Fibroblast of the conjunctiva (primary cell): ENCODE measurements at regions not wholly inside any gene's neighbourhood (a gene's known extent, or its start where the extent isn't known, plus 50 kb on each side); places are given as distances from the start of the nearest gene placed in this dataset.

Experiments used
- DNase-seq: peaks from one replicate; pipeline ENCODE4 v3.0.0-alpha.2; 2010; ENCODE audit warnings: low read depth

DNA sequence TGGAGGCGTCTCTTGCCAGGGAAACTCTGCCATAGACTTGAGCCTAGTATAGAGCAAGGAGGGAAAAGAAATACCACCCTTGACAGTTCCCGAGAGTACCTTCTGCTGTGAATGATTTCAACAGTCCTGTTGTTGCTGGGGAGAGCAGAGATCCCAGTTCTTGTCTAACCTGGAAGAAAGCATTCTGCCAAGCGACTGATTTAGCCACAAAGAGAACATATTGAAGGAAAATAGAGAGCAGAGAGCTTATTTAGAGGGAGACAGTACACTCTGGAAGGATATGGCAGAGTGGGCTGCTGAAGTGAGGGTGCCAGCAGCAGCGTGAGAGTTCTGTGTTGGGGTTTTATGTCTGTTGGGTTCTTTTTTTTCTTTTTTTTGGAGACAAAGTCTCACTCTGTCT lies 966.9 kb upstream of the TMEM132C start:
- no peak for DNase-seq

DNA sequence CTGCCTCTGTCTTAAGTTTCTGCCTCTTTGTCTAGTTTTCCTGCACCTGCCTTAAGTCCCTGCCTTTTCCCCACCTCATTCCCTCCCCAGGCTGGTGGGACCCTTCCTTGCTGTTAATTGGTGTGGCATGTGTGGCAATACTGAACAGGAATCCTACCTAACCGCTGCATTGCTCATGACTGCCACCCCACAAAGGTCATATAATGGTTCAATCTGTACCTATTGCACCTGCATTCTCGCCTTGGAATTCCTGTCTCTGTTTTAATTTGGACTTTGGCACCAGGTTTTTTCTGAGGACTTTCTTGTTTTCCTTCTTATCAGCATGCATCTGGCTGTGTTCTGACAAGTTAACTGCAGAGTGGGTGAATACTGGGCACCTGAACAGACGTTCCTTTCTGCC lies 966.2 kb upstream of the TMEM132C start:
- DNase-seq: no peak

GRCh38 chr12:127301876-127302275 lies 965.1 kb upstream of the TMEM132C start:
- DNase-seq: no peak

DNA sequence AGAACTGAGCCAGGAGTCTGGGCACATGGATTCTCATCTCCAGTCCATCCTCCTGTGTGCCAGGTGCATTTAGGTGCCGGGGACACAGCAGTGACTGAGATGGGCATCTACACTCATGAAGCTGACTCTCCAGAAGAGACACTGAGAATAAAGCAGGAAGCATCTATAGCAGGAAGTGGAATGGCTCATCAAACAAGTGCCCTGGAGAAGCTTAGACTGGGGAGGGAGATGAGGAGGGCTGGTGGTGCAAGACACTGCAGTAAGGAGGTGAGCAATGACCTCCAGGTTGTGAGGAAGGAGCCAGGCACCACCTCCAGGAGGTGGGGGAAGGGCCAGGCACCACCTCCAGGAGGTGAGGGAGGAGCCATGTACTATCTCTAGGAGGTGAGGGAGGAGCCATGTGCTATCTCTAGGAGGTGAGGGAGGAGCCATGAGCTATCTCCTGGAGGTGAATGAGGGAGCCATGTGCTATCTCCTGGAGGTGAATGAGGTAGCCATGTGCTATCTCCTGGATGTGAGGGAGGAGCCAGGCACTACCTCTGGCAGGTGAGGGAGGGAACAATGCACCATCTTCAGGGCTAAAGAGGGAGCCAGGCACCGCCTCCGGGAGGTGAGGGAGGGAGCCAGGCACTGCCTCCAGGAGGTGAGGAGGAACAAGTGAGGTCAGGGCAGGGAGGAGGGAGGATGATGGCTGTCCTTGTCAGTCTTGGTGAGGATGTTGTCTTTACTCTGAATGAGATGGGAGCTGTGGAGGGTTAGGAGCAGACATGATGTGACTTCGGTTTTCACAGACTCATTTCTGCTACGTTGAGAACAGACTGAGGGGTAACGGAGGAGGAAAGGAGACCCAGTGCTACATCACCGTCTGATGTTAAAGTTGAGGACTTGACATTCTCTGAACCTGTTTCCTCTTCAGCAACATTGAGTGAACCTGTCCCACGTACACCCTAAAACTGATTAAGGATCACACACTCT lies 961.9 kb upstream of the TMEM132C start:
- no peak for DNase-seq

GRCh38 chr12:127306604-127307215 lies 960.3 kb upstream of the TMEM132C start:
- DNase-seq: no peak

- DNase-seq: no peak
Observed at GRCh38 chr12:127307528-127307927, 959.4 kb upstream of the TMEM132C start.

- no peak for DNase-seq
Observed at GRCh38 chr12:127308148-127308547, 958.8 kb upstream of the TMEM132C start.

- DNase-seq: no peak
Observed at GRCh38 chr12:127310548-127310947, 956.4 kb upstream of the TMEM132C start.

DNA sequence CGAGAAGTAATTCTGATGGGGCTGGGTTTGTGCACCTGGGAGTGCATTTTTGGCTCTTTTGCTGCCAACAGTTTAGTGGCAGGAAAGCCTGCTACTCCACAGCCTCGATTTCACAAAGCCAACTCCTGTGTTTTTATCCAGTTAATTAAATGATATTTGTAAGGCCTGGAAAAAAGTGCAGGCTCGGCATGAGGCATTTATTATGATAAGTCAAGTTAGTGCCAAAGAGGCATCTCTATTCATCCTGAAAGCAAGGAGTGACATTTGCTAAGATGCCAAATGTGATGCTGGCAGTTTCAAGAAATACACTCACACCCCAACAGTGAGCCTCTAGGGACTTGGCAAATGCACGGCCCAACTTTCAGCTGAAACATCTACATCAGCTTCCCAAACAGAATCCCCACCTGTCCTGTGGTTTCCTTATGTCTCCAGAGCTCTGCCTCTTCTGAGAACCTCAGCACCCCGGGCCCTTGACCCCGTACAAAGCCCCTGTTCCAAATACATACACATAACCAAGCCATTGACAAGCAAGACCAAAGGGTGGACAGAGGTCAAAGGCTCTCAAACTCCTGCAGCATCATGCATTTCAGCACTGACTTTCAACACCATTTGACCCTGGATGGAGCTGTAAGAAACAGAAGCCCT lies 955.1 kb upstream of the TMEM132C start:
- no peak for DNase-seq

DNA sequence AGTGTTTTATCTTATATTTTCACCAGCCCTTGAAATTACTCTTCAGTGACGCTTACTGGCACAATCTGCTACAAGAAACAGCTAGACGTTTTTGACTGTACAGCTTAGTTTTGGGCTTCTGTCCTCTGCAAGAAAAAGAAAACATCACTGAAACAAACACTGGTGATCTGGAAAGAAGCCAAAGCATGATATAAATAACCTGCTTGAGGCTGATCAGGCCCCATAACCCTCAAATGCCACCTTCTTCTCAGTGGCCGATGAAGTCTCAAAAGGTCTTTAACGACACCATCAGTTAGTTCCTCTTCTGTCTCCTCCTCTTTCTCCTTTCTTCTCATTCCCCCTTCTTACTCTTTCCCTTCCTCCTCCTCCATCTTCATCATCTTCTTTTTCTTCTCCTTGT lies 942.3 kb upstream of the TMEM132C start:
- no peak for DNase-seq

GRCh38 chr12:127327986-127328385 lies 939.0 kb upstream of the TMEM132C start:
- DNase-seq: no peak

- DNase-seq: no peak
Observed at GRCh38 chr12:127328867-127329266, 938.1 kb upstream of the TMEM132C start.

DNA sequence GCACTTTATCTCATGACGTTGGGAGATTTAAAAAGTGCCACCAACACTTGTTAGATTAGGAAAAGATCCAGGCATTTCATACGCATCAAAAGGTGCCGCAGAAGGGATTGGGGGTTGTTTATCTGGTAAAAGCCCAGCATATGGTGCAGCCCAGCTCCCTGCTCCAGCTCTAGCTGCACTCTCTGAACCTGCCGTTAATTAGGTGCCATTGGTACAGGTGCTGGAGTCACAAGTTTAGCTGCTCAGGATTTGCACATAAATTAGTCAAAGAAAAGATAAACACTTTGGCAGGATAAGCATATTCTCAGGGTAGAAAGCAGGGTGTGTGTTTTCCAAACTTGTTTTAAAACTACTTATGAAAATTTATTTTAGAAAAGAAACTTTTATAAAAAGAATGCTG lies 932.6 kb upstream of the TMEM132C start:
- no peak for DNase-seq

DNA sequence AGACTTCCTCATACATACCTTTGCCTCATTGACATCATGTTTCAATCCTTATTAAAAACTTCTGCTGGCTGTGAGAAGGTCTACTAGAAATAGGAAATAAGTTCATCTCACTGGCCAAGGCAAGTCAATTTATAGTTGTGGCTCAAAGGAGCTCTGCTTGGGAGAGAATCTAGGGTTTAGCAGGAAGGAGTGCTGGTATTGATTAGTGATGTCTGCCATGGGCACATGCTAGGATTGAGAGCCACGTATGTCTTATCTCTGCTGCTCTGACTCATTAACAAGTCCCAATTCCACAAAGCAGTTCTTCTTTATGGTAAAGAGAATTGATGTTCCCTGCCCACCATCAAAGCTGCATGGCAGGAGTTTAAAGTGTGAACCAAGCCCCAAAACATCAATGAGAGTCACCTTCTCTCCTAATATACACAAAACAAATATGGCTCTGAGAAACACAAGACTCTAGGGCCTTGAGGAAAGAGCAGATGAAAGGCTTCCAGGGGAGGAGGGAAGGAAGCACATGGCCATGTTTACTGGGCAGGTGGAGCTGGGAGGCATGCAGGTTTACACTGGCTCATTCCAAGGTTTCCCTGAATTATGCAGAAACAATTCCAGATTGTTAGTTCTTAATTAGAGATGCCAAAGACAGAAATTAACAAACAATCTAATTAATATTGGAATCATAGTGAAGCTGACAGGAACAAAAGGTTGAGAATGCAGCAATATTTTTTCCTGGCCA lies 931.9 kb upstream of the TMEM132C start:
- no peak for DNase-seq

- DNase-seq: no peak
Observed at GRCh38 chr12:127336416-127336815, 930.6 kb upstream of the TMEM132C start.

GRCh38 chr12:127339065-127339464 lies 927.9 kb upstream of the TMEM132C start:
- no peak for DNase-seq

GRCh38 chr12:127340381-127340780 lies 926.6 kb upstream of the TMEM132C start:
- DNase-seq: no peak

DNA sequence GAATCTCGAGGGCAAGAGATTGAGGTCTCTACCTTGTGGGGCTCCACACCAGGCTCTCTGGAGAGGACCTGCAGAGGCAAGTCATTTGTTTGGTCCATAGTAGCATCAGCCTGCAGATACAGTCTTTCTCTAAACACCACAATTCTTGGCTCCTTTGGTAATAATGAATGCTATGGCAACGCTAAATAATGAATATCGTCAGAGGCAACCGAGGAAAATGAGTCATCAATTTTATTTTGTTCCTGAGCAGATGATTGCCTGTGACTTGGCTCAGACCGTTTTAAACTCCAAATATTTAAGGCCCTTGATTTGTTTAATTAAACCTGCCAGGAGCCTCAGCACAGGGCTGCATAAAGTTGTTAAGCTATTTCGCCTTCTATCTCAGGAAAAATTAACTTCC lies 924.1 kb upstream of the TMEM132C start:
- no peak for DNase-seq

GRCh38 chr12:127343940-127344339 lies 923.0 kb upstream of the TMEM132C start:
- no peak for DNase-seq

- no peak for DNase-seq
Observed at GRCh38 chr12:127351481-127352010, 915.4 kb upstream of the TMEM132C start.

DNA sequence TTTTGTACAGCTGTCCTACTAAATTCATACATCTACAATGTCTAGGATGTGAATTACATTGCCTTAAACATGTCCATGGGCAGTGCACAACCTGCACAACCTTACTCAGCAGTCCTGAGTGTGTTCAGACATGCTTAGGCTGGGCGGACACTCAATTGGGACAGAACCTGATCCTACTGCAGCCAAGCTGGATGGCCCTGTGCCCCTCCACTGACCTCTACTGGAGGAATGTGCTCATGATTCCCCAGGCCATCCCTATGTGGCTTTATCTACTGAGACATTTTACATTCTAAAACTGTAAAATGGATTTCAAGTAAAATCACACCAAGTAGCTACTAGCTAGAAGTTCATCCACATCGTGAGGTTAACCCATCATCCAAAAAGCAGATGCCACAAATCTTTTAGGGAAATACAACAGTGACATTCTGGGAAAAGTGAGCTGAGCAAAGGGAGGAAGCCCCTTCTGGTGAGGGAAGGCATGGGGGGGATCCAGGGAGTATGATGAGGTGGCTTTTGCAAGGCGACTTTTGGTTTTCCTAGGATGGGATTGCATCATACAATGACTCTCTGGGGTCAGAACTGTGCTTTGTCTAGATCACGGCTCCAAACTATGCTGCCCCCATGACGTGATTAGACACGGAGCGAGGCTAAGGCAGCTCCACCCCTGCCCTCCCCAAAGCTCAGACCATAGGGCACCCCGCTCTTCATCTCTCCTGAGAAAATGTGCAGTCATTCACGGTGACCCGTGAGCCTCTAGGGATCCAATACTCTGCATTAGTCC lies 911.7 kb upstream of the TMEM132C start:
- no peak for DNase-seq
